Lower leg skin (tissue), 3 donors: ENCODE measurements at regions not wholly inside any gene's neighbourhood (a gene's known extent, or its start where the extent isn't known, plus 50 kb on each side); places are given as distances from the start of the nearest gene placed in this dataset.

Experiments used
- POLR2A ChIP-seq, 2 donors: fragments of 450-650 bp; IDR thresholded peaks; one replicate each; pipeline ENCODE4 v1.6.1; 2016 to 2017; ENCODE audit warnings: antibody characterized with exemption in 2 of 2, mild to moderate bottlenecking in 1 of 2, moderate library complexity in 1 of 2
- TF ChIP-seq, protein P1 (sequence below), 3 donors: fragments of 450-650 bp; IDR thresholded peaks; one replicate each; pipeline ENCODE4 v1.5.1; 2016; ENCODE audit warnings: antibody characterized with exemption in 3 of 3, mild to moderate bottlenecking in 3 of 3, moderate library complexity in 2 of 3

DNA sequence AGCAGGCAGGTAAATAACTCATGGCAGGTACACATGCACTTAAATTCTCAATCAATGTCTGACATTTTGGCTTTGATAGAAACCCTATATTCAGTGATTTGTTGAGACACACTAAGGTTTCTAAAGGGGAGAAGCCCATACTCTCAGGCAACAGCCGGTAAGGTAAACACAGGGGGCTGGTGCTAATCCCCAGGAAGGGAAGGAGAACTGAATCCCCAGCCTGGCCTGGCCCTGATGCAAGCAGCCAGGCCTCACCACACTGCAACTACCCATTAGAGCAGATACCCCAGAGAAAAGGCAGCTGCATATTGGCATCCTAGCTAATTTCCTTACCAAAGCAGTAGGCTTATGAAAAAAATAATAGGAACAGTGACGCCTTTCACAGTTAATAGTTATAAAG is 116.5 kb upstream of the LRRC7 start:
- TF ChIP-seq, protein P1, sequence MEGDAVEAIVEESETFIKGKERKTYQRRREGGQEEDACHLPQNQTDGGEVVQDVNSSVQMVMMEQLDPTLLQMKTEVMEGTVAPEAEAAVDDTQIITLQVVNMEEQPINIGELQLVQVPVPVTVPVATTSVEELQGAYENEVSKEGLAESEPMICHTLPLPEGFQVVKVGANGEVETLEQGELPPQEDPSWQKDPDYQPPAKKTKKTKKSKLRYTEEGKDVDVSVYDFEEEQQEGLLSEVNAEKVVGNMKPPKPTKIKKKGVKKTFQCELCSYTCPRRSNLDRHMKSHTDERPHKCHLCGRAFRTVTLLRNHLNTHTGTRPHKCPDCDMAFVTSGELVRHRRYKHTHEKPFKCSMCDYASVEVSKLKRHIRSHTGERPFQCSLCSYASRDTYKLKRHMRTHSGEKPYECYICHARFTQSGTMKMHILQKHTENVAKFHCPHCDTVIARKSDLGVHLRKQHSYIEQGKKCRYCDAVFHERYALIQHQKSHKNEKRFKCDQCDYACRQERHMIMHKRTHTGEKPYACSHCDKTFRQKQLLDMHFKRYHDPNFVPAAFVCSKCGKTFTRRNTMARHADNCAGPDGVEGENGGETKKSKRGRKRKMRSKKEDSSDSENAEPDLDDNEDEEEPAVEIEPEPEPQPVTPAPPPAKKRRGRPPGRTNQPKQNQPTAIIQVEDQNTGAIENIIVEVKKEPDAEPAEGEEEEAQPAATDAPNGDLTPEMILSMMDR (IDR thresholded peaks at IDR 0.05): no peak
- TF ChIP-seq POLR2A (IDR thresholded peaks at IDR 0.05): no peak
